HG03175 (cell line): ENCODE measurements at regions not wholly inside any gene's neighbourhood (a gene's known extent, or its start where the extent isn't known, plus 50 kb on each side); places are given as distances from the start of the nearest gene placed in this dataset.

Source experiments
- ATAC-seq: cut with Tn5 transposase; IDR thresholded peaks from one replicate; pipeline ENCODE4 v1.9.1; 2021; ENCODE audit warnings: mild to moderate bottlenecking, moderate library complexity; ENCODE audit not compliant: unreplicated experiment

DNA sequence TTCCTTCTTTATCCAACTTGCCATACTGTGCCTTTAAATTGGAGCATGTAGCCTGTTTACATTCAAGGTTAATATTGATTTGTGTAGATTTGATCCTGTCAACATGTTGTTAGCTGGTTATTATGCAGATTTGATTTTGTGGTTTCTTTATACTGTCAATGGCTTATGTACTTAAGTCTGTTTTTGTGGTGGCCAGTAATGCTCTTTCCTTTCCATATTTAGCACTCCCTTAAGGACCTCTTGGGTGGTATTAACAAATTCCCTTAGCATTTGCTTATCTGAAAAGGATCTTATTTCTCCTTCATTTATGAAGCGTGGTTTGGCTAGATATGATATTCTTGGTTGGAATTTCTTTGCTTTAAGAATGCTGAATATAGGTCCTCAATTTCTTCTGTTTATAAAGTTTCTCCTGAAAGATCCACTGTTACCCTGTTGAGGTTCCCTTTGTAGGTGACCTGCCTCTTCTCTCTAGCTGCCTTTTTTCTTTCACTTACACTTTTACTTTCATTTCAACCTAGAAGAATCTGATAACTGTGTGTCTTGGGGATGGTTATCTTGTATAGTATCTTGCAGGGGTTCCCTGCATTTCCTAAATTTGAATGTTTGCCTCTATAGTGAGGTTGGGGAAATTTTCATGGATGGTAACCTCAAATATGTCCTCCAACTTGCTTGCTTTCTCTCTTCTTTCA, 86.9 kb upstream of the NEGR1 start:
- ATAC-seq: no peak

DNA sequence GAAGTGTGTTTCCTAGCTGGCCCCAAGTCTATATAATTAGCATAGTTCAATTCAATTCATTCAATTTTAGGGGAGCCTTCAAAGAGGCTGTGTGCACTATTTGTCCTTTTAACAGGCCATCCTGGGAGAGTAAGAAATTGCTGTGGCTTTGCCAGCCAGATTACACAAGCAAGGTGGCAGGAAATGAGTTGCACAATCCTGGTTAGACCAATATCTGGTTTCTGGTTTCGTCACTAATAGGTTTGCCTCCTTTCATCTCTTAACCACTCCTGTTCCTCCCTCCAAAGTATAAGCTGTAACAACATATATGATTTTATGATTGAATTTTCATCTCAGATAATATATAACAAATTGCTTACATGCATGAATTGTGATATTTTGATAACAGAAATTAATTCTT, 84.1 kb upstream of the NEGR1 start:
- ATAC-seq: no peak

DNA sequence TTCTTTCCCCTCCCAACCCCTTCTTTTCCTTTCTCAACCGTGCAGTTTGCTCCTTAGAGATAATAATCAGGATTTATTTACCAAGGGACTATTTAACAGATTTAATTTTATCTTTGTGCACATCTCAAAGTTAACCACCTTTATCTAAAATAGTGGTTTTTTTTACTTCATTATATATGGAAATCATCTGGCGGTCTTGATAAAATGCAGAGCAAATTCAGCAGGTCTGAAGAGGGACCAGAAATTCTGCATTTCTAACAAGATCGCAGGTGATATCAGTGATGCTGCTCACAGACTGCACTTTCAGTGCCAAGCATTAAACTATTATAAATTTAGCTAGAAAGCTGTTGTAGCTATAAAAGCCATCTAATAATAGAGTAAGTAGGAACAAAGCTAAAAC, 83.4 kb upstream of the NEGR1 start:
- no peak for ATAC-seq

GRCh38 chr1:72362538-72362937, 80.2 kb upstream of the NEGR1 start:
- no peak for ATAC-seq

- no peak for ATAC-seq
These were observed 75.1 kb upstream of the NEGR1 start for GRCh38 chr1:72357411-72357810.

DNA sequence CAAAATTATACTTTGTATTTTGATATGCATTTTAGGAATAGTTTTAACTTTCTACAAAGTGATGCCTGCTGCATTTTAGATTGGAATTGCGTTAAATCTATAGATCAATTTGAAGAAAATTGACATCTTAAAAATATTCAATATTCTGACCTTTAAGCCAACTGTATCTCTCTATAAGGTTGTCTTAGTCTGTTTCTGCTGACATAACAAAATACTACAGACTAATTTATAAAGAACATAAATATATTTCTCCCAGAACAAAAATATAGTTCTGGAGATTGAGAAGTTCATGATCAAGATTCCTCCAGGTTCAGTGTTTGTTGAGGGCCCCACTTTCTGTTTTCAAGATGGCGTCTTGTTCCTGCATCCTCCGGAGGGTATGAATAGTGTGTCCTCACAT, 73.6 kb upstream of the NEGR1 start:
- no peak for ATAC-seq

- no peak for ATAC-seq
These were observed 59.3 kb upstream of the NEGR1 start for GRCh38 chr1:72341661-72342060.

GRCh38 chr1:72336776-72337175, 54.4 kb upstream of the NEGR1 start:
- no peak for ATAC-seq
